GM23338 (cell line): ENCODE measurements at regions not wholly inside any gene's neighbourhood (a gene's known extent, or its start where the extent isn't known, plus 50 kb on each side); places are given as distances from the start of the nearest gene placed in this dataset.

Experiments used
- ATAC-seq: fragments of 200-7000 bp; cut with Tn5 transposase; 3 replicates; pipeline ENCODE4 v1.9.1; 2020
- DNase-seq: peaks from one replicate; pipeline ENCODE4 v3.0.0-alpha.2; 2015; ENCODE audit warnings: low spot score
- H2AFZ ChIP-seq: fragments of 200-600 bp; sonication (generic); 2 replicates; pipeline ENCODE4 v1.8.0; 2016; ENCODE audit warnings: antibody characterized with exemption, mild to moderate bottlenecking, moderate library complexity
- H3F3A ChIP-seq: fragments of 200-600 bp; sonication (generic); replicated peaks from 2 replicates; pipeline ENCODE4 v1.8.0; 2017; ENCODE audit warnings: antibody characterized with exemption, mixed run types, low read depth
- H3K27ac ChIP-seq: fragments of 200-600 bp; sonication (generic); 2 replicates; pipeline ENCODE4 v1.6.1; 2016; ENCODE audit warnings: low read depth
- H3K27me3 ChIP-seq: fragments of 200-600 bp; sonication (generic); 2 replicates; pipeline ENCODE4 v1.8.0; 2016; ENCODE audit warnings: mild to moderate bottlenecking, mixed run types, moderate library complexity; ENCODE audit not compliant: insufficient read depth
- H3K36me3 ChIP-seq: fragments of 200-600 bp; sonication (generic); 2 replicates; pipeline ENCODE4 v1.8.0; 2016; ENCODE audit warnings: mild to moderate bottlenecking; ENCODE audit not compliant: insufficient read depth
- H3K4me1 ChIP-seq: fragments of 200-600 bp; sonication (generic); 2 replicates; pipeline ENCODE4 v1.8.0; 2016; ENCODE audit warnings: mild to moderate bottlenecking, moderate library complexity; ENCODE audit not compliant: insufficient read depth
- H3K4me2 ChIP-seq: fragments of 200-600 bp; sonication (generic); 2 replicates; pipeline ENCODE4 v1.7.1; 2017; ENCODE audit warnings: mixed run types
- H3K4me3 ChIP-seq: fragments of 200-600 bp; sonication (generic); 2 replicates; pipeline ENCODE4 v1.6.1; 2016; ENCODE audit warnings: mixed run types
- H3K79me2 ChIP-seq: fragments of 200-600 bp; sonication (generic); replicated peaks from 2 replicates; pipeline ENCODE4 v1.8.0; 2017; ENCODE audit warnings: mild to moderate bottlenecking; ENCODE audit not compliant: insufficient read depth
- H3K9me2 ChIP-seq: fragments of 200-600 bp; sonication (generic); 2 replicates; pipeline ENCODE4 v1.8.0; 2017; ENCODE audit not compliant: insufficient read depth
- H4K20me1 ChIP-seq: fragments of 200-600 bp; sonication (generic); replicated peaks from 2 replicates; pipeline ENCODE4 v1.8.0; 2017; ENCODE audit warnings: mild to moderate bottlenecking; ENCODE audit not compliant: insufficient read depth
- H3K27ac Mint-ChIP-seq: 2 replicates; pipeline ENCODE4 v1.8.0; 2020; ENCODE audit warnings: inconsistent platforms, mild to moderate bottlenecking, moderate library complexity, mixed read lengths
- H3K27me3 Mint-ChIP-seq: 3 replicates; pipeline ENCODE4 v1.8.0; 2022; ENCODE audit warnings: low read depth, mild to moderate bottlenecking, moderate library complexity, mixed read lengths, inconsistent platforms; ENCODE audit not compliant: insufficient read depth, poor library complexity
- H3K36me3 Mint-ChIP-seq: 3 replicates; pipeline ENCODE4 v1.8.0; 2021; ENCODE audit warnings: low read depth, mild to moderate bottlenecking, inconsistent platforms, moderate library complexity, mixed read lengths
- H3K4me1 Mint-ChIP-seq: 3 replicates; pipeline ENCODE4 v1.8.0; 2020; ENCODE audit warnings: mild to moderate bottlenecking, inconsistent platforms, mixed read lengths
- H3K4me3 Mint-ChIP-seq: 3 replicates; pipeline ENCODE4 v1.8.0; 2021; ENCODE audit warnings: moderate library complexity, mild to moderate bottlenecking, inconsistent platforms, mixed read lengths
- H3K9me3 Mint-ChIP-seq: 3 replicates; pipeline ENCODE4 v1.8.0; 2020; ENCODE audit warnings: moderate library complexity, mild to moderate bottlenecking, inconsistent platforms, mixed read lengths
- CREB1 ChIP-seq: fragments of 250-450 bp; sonication (Bioruptor Pico); IDR thresholded peaks from 2 replicates; pipeline ENCODE4 v1.5.0; 2020; ENCODE audit warnings: low read depth, mild to moderate bottlenecking, moderate library complexity
- EZH2 ChIP-seq: fragments of 200-600 bp; sonication (generic); IDR thresholded peaks from one replicate; pipeline ENCODE4 v1.8.0; 2017; ENCODE audit warnings: antibody characterized with exemption, mild to moderate bottlenecking, low read depth; ENCODE audit not compliant: unreplicated experiment
- NANOG ChIP-seq: IDR thresholded peaks from 2 replicates; pipeline ENCODE4 v1.6.1; 2016; ENCODE audit warnings: antibody characterized with exemption, borderline replicate concordance
- POLR2AphosphoS5 ChIP-seq: IDR thresholded peaks from 2 replicates; pipeline ENCODE4 v1.6.1; 2016; ENCODE audit warnings: antibody characterized with exemption, low read depth
- STAT1 ChIP-seq: IDR thresholded peaks from one replicate; pipeline ENCODE4 v1.6.1; 2016; ENCODE audit warnings: antibody characterized with exemption; ENCODE audit not compliant: unreplicated experiment
- ZNF114 ChIP-seq: fragments of 250-450 bp; sonication (Bioruptor Pico); IDR thresholded peaks from 2 replicates; pipeline ENCODE4 v1.5.0; 2020; ENCODE audit warnings: mild to moderate bottlenecking, moderate library complexity
- TF ChIP-seq, protein P1 (sequence below): IDR thresholded peaks from 2 replicates; pipeline ENCODE4 v1.6.1; 2016; ENCODE audit warnings: antibody characterized with exemption
- TF ChIP-seq, protein P2 (sequence below): IDR thresholded peaks from one replicate; pipeline ENCODE4 v1.6.1; 2018; ENCODE audit warnings: antibody characterized with exemption; ENCODE audit not compliant: unreplicated experiment

DNA sequence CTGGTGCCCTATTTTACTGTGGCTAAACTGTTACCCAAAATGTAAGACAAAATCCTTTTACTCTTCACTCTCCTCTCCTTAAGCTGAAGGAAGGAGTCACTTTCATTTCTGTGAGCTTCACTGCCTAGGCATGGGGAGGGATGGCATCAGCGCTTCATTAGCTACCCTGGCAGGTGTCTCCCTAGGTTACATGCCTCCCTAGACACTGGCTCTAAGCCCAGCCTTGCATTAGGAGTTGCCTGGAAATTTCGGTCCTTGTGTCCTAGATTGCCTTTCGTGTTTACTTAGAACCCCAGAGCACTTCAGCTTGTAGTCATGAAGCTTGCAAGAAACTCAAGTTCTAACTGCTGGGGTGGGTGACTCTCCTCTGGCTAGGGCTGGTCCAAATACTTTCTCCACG is 520.5 kb upstream of the STXBP6 start:
- ATAC-seq, result no peak
- Mint-ChIP-seq H3K9me3 (no peaks in the 10 kb centered on the region), H3K36me3 (no peaks in the 10 kb centered on the region), H3K27ac (no peak overlapping the region), H3K27me3 (no peaks in the 10 kb centered on the region), H3K4me1 (peaks cover 6% of the 10 kb centered on the region; the same call in 2 of the 3 replicates), H3K4me3 (no peak overlapping the region)
- no peaks in the 10 kb centered on the region for H3K27me3 ChIP-seq
- H3K4me2 ChIP-seq, result no peak overlapping the region
- no peaks in the 10 kb centered on the region for H3F3A ChIP-seq
- H3K4me1 ChIP-seq, result peaks cover 3% of the 10 kb centered on the region; the same call in 1 of the 2 replicates
- no peak overlapping the region for H2AFZ ChIP-seq
- no peaks in the 10 kb centered on the region for H4K20me1 ChIP-seq
- TF ChIP-seq NANOG, result no peak
- no peak overlapping the region for H3K27ac ChIP-seq
- H3K79me2 ChIP-seq, result no peaks in the 10 kb centered on the region
- H3K36me3 ChIP-seq, result no peaks in the 10 kb centered on the region
- no peak overlapping the region for H3K4me3 ChIP-seq
- DNase-seq, result no peak
- 0 out of 2 replicates have a peak, but pooled peaks cover 9% of the 10 kb centered on the region for H3K9me2 ChIP-seq

GRCh38 chr14:25557466-25557865 is 507.5 kb upstream of the STXBP6 start:
- H3K4me3 Mint-ChIP-seq, result no peak overlapping the region
- H3K4me1 Mint-ChIP-seq, result no peaks in the 10 kb centered on the region

DNA sequence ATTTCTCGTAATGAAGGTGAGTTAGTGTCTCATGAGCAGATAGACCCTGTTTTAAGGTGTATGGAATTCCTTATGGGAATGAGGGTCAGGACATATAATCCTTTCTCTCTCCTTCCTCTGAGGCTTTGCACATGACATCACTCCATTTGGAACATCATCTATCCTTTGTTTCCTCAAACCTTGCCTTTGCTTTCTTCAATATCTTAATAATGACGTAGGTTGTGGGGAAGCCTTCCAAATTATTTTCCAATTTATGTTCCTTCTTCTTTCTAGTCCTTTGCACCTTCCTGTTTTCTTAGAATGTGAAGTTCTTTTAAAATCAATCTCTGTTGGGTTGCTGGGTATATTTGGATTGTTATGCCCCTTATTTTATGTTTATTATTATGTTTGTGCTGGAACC is 502.9 kb upstream of the STXBP6 start:
- H2AFZ ChIP-seq, result no peak overlapping the region
- H3K9me3 Mint-ChIP-seq, result no peaks in the 10 kb centered on the region; the same call in 1 of the 3 replicates
- peaks cover 14% of the 10 kb centered on the region for H3K4me1 Mint-ChIP-seq
- no peak for TF ChIP-seq EZH2
- TF ChIP-seq, protein P1, sequence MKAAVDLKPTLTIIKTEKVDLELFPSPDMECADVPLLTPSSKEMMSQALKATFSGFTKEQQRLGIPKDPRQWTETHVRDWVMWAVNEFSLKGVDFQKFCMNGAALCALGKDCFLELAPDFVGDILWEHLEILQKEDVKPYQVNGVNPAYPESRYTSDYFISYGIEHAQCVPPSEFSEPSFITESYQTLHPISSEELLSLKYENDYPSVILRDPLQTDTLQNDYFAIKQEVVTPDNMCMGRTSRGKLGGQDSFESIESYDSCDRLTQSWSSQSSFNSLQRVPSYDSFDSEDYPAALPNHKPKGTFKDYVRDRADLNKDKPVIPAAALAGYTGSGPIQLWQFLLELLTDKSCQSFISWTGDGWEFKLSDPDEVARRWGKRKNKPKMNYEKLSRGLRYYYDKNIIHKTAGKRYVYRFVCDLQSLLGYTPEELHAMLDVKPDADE, result no peak
- TF ChIP-seq POLR2AphosphoS5, result no peak
- TF ChIP-seq STAT1, result no peak
- no peak for TF ChIP-seq CREB1 (CRISPR knock-in tag)
- TF ChIP-seq NANOG, result no peak
- TF ChIP-seq, protein P2, sequence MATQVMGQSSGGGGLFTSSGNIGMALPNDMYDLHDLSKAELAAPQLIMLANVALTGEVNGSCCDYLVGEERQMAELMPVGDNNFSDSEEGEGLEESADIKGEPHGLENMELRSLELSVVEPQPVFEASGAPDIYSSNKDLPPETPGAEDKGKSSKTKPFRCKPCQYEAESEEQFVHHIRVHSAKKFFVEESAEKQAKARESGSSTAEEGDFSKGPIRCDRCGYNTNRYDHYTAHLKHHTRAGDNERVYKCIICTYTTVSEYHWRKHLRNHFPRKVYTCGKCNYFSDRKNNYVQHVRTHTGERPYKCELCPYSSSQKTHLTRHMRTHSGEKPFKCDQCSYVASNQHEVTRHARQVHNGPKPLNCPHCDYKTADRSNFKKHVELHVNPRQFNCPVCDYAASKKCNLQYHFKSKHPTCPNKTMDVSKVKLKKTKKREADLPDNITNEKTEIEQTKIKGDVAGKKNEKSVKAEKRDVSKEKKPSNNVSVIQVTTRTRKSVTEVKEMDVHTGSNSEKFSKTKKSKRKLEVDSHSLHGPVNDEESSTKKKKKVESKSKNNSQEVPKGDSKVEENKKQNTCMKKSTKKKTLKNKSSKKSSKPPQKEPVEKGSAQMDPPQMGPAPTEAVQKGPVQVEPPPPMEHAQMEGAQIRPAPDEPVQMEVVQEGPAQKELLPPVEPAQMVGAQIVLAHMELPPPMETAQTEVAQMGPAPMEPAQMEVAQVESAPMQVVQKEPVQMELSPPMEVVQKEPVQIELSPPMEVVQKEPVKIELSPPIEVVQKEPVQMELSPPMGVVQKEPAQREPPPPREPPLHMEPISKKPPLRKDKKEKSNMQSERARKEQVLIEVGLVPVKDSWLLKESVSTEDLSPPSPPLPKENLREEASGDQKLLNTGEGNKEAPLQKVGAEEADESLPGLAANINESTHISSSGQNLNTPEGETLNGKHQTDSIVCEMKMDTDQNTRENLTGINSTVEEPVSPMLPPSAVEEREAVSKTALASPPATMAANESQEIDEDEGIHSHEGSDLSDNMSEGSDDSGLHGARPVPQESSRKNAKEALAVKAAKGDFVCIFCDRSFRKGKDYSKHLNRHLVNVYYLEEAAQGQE, result no peak

More at GRCh38 chr14:25557466-25557865, 507.5 kb upstream of the STXBP6 start:
- Histone ChIP-seq H3K27me3 (no peaks in the 10 kb centered on the region), H2AFZ (no peak overlapping the region), H3K36me3 (no peaks in the 10 kb centered on the region), H3K79me2 (no peaks in the 10 kb centered on the region), H3K4me3 (no peak overlapping the region), H3K27ac (no peak overlapping the region), H4K20me1 (no peaks in the 10 kb centered on the region), H3K4me1 (no peaks in the 10 kb centered on the region), H3K9me2 (no peaks in the 10 kb centered on the region), H3K4me2 (no peak overlapping the region), H3F3A (no peaks in the 10 kb centered on the region)
- TF ChIP-seq, protein P1, result no peak
- TF ChIP-seq ZNF114 (CRISPR knock-in tag), result no peak
- DNase-seq, result no peak
- Mint-ChIP-seq H3K36me3 (no peaks in the 10 kb centered on the region), H3K27ac (no peak overlapping the region), H3K9me3 (no peaks in the 10 kb centered on the region; the same call in 2 of the 3 replicates), H3K27me3 (no peaks in the 10 kb centered on the region)
- no peak for ATAC-seq

More for the DNA sequence above, 502.9 kb upstream of the STXBP6 start:
- Histone ChIP-seq H3K4me3 (no peak overlapping the region), H3K36me3 (no peaks in the 10 kb centered on the region), H4K20me1 (no peaks in the 10 kb centered on the region), H3K9me2 (peaks cover 5% of the 10 kb centered on the region; the same call in 1 of the 2 replicates), H3K4me1 (peaks cover 13% of the 10 kb centered on the region), H3K27me3 (no peaks in the 10 kb centered on the region), H3K79me2 (no peaks in the 10 kb centered on the region), H3K4me2 (no peak overlapping the region), H3F3A (no peaks in the 10 kb centered on the region), H3K27ac (no peak overlapping the region)
- Mint-ChIP-seq H3K4me3 (no peak overlapping the region), H3K36me3 (no peaks in the 10 kb centered on the region), H3K27ac (no peak overlapping the region), H3K27me3 (peaks cover 6% of the 10 kb centered on the region)
- DNase-seq (no peak), ATAC-seq (no peak)
